ENCODE measurements at regions not wholly inside any gene's neighbourhood (a gene's known extent, or its start where the extent isn't known, plus 50 kb on each side); places are given as distances from the start of the nearest gene placed in this dataset.

DNA sequence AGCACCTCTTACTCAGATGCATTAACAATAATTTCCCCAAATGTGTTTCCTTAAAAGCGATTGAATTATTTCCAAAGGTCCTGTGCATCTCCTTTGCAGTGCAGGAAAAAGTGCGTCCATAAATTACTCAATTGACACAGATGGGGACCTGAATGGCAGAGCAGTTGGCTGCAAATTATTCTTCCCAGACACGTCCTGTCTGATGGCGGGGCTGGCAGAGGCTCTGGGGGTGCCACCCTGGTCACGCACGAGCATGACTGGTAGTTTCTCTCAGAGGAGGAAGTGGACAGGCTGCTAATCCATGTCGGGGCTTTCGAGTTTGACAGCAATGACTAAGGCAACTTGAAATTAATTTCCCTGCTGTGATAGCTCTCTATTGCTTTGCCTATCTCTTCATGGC is 264.8 kb upstream of the BRINP1 start:
- TF ChIP-seq, protein P1, sequence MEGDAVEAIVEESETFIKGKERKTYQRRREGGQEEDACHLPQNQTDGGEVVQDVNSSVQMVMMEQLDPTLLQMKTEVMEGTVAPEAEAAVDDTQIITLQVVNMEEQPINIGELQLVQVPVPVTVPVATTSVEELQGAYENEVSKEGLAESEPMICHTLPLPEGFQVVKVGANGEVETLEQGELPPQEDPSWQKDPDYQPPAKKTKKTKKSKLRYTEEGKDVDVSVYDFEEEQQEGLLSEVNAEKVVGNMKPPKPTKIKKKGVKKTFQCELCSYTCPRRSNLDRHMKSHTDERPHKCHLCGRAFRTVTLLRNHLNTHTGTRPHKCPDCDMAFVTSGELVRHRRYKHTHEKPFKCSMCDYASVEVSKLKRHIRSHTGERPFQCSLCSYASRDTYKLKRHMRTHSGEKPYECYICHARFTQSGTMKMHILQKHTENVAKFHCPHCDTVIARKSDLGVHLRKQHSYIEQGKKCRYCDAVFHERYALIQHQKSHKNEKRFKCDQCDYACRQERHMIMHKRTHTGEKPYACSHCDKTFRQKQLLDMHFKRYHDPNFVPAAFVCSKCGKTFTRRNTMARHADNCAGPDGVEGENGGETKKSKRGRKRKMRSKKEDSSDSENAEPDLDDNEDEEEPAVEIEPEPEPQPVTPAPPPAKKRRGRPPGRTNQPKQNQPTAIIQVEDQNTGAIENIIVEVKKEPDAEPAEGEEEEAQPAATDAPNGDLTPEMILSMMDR (IDR thresholded peaks at IDR 0.05; ENCODE audit: low read length), result no peak
- TF ChIP-seq EZH2phosphoT487 (IDR thresholded peaks at IDR 0.05; ENCODE audit: low read length), result no peak

All from MM.1S (cell line).